ENCODE measurements at regions not wholly inside any gene's neighbourhood (a gene's known extent, or its start where the extent isn't known, plus 50 kb on each side); places are given as distances from the start of the nearest gene placed in this dataset.

DNA sequence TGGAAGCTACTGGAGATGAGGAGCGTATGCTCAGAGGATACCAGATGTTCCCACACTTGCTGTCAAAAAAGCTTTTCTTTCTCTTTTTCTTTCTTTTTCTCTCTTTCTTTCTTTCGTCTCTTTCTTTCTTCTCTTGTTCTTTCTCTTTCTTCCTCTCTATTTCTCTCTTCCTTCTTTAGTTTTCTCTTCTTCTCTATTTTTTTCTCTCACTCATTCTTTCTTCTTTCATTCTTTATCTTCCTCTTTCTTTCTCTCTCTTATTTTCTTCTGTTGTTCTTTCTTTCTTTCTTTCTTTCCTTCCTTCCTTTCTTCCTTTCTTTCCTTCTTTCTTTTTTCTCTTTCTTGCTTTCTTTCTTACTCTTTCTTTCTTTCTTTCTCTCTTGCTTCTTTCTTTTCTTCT lies 457.6 kb downstream of the CMPK2 start:
- Histone ChIP-seq H3K14ac (ENCODE audit: insufficient read depth, low read length) (no peak overlapping the region), H3K23ac (ENCODE audit: insufficient read length, low read depth, low read length) (no peak overlapping the region), H4K5ac (ENCODE audit: insufficient read length, low read depth, low read length) (no peak overlapping the region), H3T11ph (ENCODE audit: low read length) (no peak overlapping the region), H3K27me3 (ENCODE audit: insufficient read depth, low read length) (no peaks in the 10 kb centered on the region), H3K4me1 (ENCODE audit: insufficient read depth, low read length) (no peaks in the 10 kb centered on the region), H3K18ac (ENCODE audit: insufficient read length, low read depth, low read length) (no peak overlapping the region), H3K56ac (ENCODE audit: insufficient read length, low read depth, low read length) (no peak overlapping the region), H2BK15ac (ENCODE audit: low read depth, low read length) (no peak overlapping the region), H3K9me3 (ENCODE audit: control insufficient read depth, low read depth, low read length) (no peaks in the 10 kb centered on the region), H2BK5ac (ENCODE audit: insufficient read length, low read length) (no peak overlapping the region), H2AK5ac (ENCODE audit: insufficient read length, low read length) (no peak overlapping the region), H3K4me2 (ENCODE audit: insufficient read depth, insufficient read length, low read length) (no peak overlapping the region), H4K91ac (ENCODE audit: insufficient read length, low read depth, low read length) (no peak overlapping the region), H3K23me2 (ENCODE audit: insufficient read length, low read depth, low read length, poor library complexity, severe bottlenecking) (no peaks in the 10 kb centered on the region), H4K8ac (replicated peaks; ENCODE audit: insufficient read length, low read depth, low read length) (no peak overlapping the region), H3K9ac (ENCODE audit: extremely low read depth, insufficient read length, low read length) (no peak overlapping the region), H3K79me1 (ENCODE audit: insufficient read depth, low read depth, low read length, poor library complexity, severe bottlenecking) (no peaks in the 10 kb centered on the region), H4K20me1 (ENCODE audit: control insufficient read depth, insufficient read depth, insufficient read length) (no peaks in the 10 kb centered on the region), H2BK120ac (ENCODE audit: low read depth, low read length, poor library complexity, severe bottlenecking) (no peak overlapping the region), H2AFZ (ENCODE audit: low read length) (no peak overlapping the region), H3K4ac (ENCODE audit: low read depth, low read length) (no peak overlapping the region), H3K79me2 (ENCODE audit: insufficient read depth, low read length) (no peaks in the 10 kb centered on the region), H3K27ac (ENCODE audit: insufficient read length, low read depth, low read length) (no peak overlapping the region), H2BK12ac (ENCODE audit: insufficient read length, low read depth, low read length) (no peak overlapping the region), H2BK20ac (ENCODE audit: low read depth, low read length, poor library complexity, severe bottlenecking) (no peak overlapping the region)
- Mint-ChIP-seq H3K27me3 (ENCODE audit: low read depth) (no peaks in the 10 kb centered on the region), H3K4me1 (no peaks in the 10 kb centered on the region), H3K4me3 (no peak overlapping the region), H3K36me3 (ENCODE audit: insufficient read depth in 1 of 3, low read depth in 3 of 3) (no peaks in the 10 kb centered on the region), H3K27ac (no peak overlapping the region), H3K9me3 (no peaks in the 10 kb centered on the region)
- no CpG with 5 or more reads among the region's 2 CpGs for WGBS (ENCODE audit: extremely low coverage, insufficient read length, low lambda C conversion rate)
- TF ChIP-seq, protein P1, sequence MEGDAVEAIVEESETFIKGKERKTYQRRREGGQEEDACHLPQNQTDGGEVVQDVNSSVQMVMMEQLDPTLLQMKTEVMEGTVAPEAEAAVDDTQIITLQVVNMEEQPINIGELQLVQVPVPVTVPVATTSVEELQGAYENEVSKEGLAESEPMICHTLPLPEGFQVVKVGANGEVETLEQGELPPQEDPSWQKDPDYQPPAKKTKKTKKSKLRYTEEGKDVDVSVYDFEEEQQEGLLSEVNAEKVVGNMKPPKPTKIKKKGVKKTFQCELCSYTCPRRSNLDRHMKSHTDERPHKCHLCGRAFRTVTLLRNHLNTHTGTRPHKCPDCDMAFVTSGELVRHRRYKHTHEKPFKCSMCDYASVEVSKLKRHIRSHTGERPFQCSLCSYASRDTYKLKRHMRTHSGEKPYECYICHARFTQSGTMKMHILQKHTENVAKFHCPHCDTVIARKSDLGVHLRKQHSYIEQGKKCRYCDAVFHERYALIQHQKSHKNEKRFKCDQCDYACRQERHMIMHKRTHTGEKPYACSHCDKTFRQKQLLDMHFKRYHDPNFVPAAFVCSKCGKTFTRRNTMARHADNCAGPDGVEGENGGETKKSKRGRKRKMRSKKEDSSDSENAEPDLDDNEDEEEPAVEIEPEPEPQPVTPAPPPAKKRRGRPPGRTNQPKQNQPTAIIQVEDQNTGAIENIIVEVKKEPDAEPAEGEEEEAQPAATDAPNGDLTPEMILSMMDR (conservative IDR thresholded peaks at IDR 0.05): no peak
- DNase-seq: no peak

All from H9 (cell line).